OCI-M2 (cell line): ENCODE measurements at regions not wholly inside any gene's neighbourhood (a gene's known extent, or its start where the extent isn't known, plus 50 kb on each side); places are given as distances from the start of the nearest gene placed in this dataset.
"Not testable (repeated sequence)": the region's sequence is repeated elsewhere in the genome, so short reads cannot be mapped to it uniquely, and the experiment has no call there.

Experiments used
- DNase-seq: peaks from one replicate; lab custom pipeline; 2025; ENCODE audit not compliant: unreplicated experiment; lab: John Stamatoyannopoulos, UW

- no peak for DNase-seq
Observed at GRCh38 chr16:59920054-59920453, 1185.9 kb upstream of the GOT2 start.

GRCh38 chr16:59913666-59914065 lies 1179.5 kb upstream of the GOT2 start:
- DNase-seq: no peak

- DNase-seq: no peak
Observed at GRCh38 chr16:59909262-59909661, 1175.1 kb upstream of the GOT2 start.

GRCh38 chr16:59907611-59908010 lies 1173.5 kb upstream of the GOT2 start:
- no peak for DNase-seq

- DNase-seq: no peak
Observed at GRCh38 chr16:59905606-59906005, 1171.5 kb upstream of the GOT2 start.

GRCh38 chr16:59905131-59905530 lies 1171.0 kb upstream of the GOT2 start:
- no peak for DNase-seq

GRCh38 chr16:59899940-59900339 lies 1165.8 kb upstream of the GOT2 start:
- DNase-seq: no peak

- DNase-seq: no peak
Observed at GRCh38 chr16:59892376-59892775, 1158.3 kb upstream of the GOT2 start.

- DNase-seq: no peak
Observed at GRCh38 chr16:59887856-59888255, 1153.7 kb upstream of the GOT2 start.

- DNase-seq: no peak
Observed at GRCh38 chr16:59886021-59886420, 1151.9 kb upstream of the GOT2 start.

- no peak for DNase-seq
Observed at GRCh38 chr16:59881376-59881775, 1147.3 kb upstream of the GOT2 start.

- DNase-seq: no peak
Observed at GRCh38 chr16:59880611-59881010, 1146.5 kb upstream of the GOT2 start.

GRCh38 chr16:59878999-59879398 lies 1144.9 kb upstream of the GOT2 start:
- no peak for DNase-seq

GRCh38 chr16:59878479-59878878 lies 1144.4 kb upstream of the GOT2 start:
- no peak for DNase-seq

GRCh38 chr16:59864981-59865666 lies 1131.0 kb upstream of the GOT2 start:
- DNase-seq: no peak

GRCh38 chr16:59859676-59860402 lies 1125.7 kb upstream of the GOT2 start:
- DNase-seq: no peak

- DNase-seq: no peak
Observed at GRCh38 chr16:59854846-59855439, 1120.8 kb upstream of the GOT2 start.

- no peak for DNase-seq
Observed at GRCh38 chr16:59849716-59850115, 1115.6 kb upstream of the GOT2 start.

- DNase-seq: no peak
Observed at GRCh38 chr16:59848296-59848695, 1114.2 kb upstream of the GOT2 start.

- DNase-seq: no peak
Observed at GRCh38 chr16:59840169-59840568, 1106.1 kb upstream of the GOT2 start.

- no peak for DNase-seq
Observed at GRCh38 chr16:59826767-59827166, 1092.7 kb upstream of the GOT2 start.

- not testable (repeated sequence) for DNase-seq
Observed at GRCh38 chr16:59809488-59809887, 1075.4 kb upstream of the GOT2 start.
